ENCODE measurements at regions not wholly inside any gene's neighbourhood (a gene's known extent, or its start where the extent isn't known, plus 50 kb on each side); places are given as distances from the start of the nearest gene placed in this dataset.

DNA sequence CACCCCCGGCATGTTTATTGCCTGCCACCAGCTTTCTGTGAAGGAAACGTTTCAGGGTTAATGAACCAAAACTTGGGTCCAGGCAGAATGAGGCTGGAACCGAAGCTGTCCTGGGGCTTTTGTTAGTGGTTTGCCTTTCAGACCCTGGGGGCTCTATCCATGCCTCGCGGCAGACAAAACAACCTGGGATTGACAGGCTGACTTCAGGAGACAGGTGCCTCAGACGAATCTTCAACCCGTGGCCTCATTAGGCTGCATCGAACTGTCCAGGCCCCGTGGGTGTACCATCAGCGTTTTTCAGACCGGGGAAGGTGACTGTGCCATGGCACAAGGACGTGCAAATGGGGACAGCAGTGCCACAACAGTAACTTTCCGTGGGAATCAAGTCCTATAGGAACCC lies 259.3 kb upstream of the SHH start:
- DNase-seq (no peak), ATAC-seq (ENCODE audit: poor library complexity) (no peak)
- H3K9me3 Mint-ChIP-seq = no peaks in the 10 kb centered on the region
- CTCF ChIA-PET = no interaction called here
- H3K4me1 ChIP-seq (ENCODE audit: insufficient read depth, low read length) = no peaks in the 10 kb centered on the region
- no peaks in the 10 kb centered on the region for H3K36me3 Mint-ChIP-seq (ENCODE audit: low read depth)
- H3K9me3 ChIP-seq (ENCODE audit: control insufficient read depth in 1 of 2, insufficient read depth in 1 of 2, low read length in 2 of 2) = peaks cover 0 to 19% of the 10 kb centered on the region in 2 experiments
- intact Hi-C loops (cut with DNase I, micrococcal nuclease) = no loop called here
- no peak overlapping the region for H3K27ac Mint-ChIP-seq
- no peaks in the 10 kb centered on the region for H3K36me3 ChIP-seq (ENCODE audit: insufficient read depth, low read length)
- H3K27me3 ChIP-seq (ENCODE audit: control insufficient read depth in 1 of 2, insufficient read depth in 2 of 2, low read length in 2 of 2) = peaks cover 0 to 2% of the 10 kb centered on the region in 2 experiments
- H3K4me3 ChIP-seq (ENCODE audit: low read length) = no peak overlapping the region
- no peaks in the 10 kb centered on the region for H3K4me1 Mint-ChIP-seq (ENCODE audit: low read depth)
- no peak overlapping the region for H3K4me3 Mint-ChIP-seq
- no peak overlapping the region for H3K27ac ChIP-seq (ENCODE audit: low read depth in 1 of 2, low read length in 2 of 2)
- H3K27me3 Mint-ChIP-seq = no peaks in the 10 kb centered on the region
- POLR2A ChIA-PET = no interaction called here
- TF ChIP-seq, protein P1, sequence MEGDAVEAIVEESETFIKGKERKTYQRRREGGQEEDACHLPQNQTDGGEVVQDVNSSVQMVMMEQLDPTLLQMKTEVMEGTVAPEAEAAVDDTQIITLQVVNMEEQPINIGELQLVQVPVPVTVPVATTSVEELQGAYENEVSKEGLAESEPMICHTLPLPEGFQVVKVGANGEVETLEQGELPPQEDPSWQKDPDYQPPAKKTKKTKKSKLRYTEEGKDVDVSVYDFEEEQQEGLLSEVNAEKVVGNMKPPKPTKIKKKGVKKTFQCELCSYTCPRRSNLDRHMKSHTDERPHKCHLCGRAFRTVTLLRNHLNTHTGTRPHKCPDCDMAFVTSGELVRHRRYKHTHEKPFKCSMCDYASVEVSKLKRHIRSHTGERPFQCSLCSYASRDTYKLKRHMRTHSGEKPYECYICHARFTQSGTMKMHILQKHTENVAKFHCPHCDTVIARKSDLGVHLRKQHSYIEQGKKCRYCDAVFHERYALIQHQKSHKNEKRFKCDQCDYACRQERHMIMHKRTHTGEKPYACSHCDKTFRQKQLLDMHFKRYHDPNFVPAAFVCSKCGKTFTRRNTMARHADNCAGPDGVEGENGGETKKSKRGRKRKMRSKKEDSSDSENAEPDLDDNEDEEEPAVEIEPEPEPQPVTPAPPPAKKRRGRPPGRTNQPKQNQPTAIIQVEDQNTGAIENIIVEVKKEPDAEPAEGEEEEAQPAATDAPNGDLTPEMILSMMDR (IDR thresholded peaks at IDR 0.05) = no peak

DNA sequence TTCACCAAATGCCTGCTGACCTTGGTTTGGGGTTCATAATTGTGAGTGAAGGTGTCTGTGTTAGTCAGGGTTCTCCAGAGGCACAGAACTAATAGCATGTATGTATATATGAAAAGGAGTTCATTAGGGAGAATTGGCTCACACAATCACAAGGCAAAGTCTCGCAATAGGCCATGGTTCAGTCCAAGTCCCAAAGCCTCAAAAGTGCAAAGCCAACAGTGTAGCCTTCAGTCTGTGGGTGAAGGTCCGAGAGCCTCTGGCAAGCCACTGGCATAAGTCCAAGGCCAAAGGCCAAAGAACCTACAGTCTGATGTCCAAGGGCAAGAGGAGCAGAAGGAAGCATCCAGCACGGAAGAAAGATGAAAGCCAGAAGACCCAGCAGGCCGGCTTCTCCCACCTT lies 257.6 kb upstream of the SHH start:
- H3K36me3 ChIP-seq (ENCODE audit: insufficient read depth, low read length) = no peaks in the 10 kb centered on the region
- intact Hi-C loops (cut with DNase I, micrococcal nuclease) = no loop called here
- H3K27ac ChIP-seq (ENCODE audit: low read depth in 1 of 2, low read length in 2 of 2) = no peak overlapping the region
- TF ChIP-seq, protein P1 (IDR thresholded peaks at IDR 0.05) = no peak
- CTCF ChIA-PET = no interaction called here
- H3K27ac Mint-ChIP-seq = no peak overlapping the region
- H3K27me3 Mint-ChIP-seq = peaks cover 7% of the 10 kb centered on the region
- H3K4me1 ChIP-seq (ENCODE audit: insufficient read depth, low read length) = no peaks in the 10 kb centered on the region
- DNase-seq (no peak), ATAC-seq (ENCODE audit: poor library complexity) (no peak)
- POLR2A ChIA-PET = no interaction called here
- no peak overlapping the region for H3K4me3 ChIP-seq (ENCODE audit: low read length)
- H3K4me1 Mint-ChIP-seq (ENCODE audit: low read depth) = no peaks in the 10 kb centered on the region
- H3K27me3 ChIP-seq (ENCODE audit: control insufficient read depth in 1 of 2, insufficient read depth in 2 of 2, low read length in 2 of 2) = peaks cover 0 to 2% of the 10 kb centered on the region in 2 experiments
- H3K9me3 Mint-ChIP-seq = no peaks in the 10 kb centered on the region
- no peaks in the 10 kb centered on the region for H3K36me3 Mint-ChIP-seq (ENCODE audit: low read depth)
- no peak overlapping the region for H3K4me3 Mint-ChIP-seq
- H3K9me3 ChIP-seq (ENCODE audit: control insufficient read depth in 1 of 2, insufficient read depth in 1 of 2, low read length in 2 of 2) = peaks cover 0 to 12% of the 10 kb centered on the region in 2 experiments

DNA sequence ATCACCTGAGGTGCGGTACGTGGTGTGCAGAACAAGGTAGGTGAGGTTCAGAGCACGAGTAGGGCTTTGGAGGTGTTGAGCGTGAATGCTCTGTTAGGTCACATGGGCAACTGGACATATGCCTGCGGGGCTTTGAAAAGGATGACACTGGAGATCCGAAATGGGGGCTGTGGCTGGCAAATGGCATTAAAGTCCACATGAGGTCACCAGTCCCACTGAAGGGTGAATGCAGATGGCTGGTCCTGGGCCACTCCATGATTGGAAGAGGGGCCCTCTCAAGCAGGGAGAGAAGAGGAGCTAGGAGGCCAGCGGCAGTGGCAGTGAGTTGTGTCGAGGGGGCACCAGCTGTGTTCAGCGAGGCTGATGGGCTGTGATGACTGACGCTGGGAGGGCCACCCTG lies 254.9 kb upstream of the SHH start:
- no peaks in the 10 kb centered on the region for H3K36me3 ChIP-seq (ENCODE audit: insufficient read depth, low read length)
- H3K27ac ChIP-seq (ENCODE audit: low read depth in 1 of 2, low read length in 2 of 2) = no peak overlapping the region
- no peak overlapping the region for H3K4me3 ChIP-seq (ENCODE audit: low read length)
- no peak overlapping the region for H3K4me3 Mint-ChIP-seq
- peaks cover 7% of the 10 kb centered on the region for H3K27me3 Mint-ChIP-seq
- DNase-seq (no peak), ATAC-seq (ENCODE audit: poor library complexity) (no peak)
- no peaks in the 10 kb centered on the region for H3K9me3 Mint-ChIP-seq
- POLR2A ChIA-PET = no interaction called here
- intact Hi-C loops (cut with DNase I, micrococcal nuclease) = no loop called here
- CTCF ChIA-PET = interaction anchor here (0.5 kb wide), 1 partner anchor 127 kb away, joined by 4 read pairs; no protein-coding TSS in a partner anchor
- no peaks in the 10 kb centered on the region for H3K4me1 ChIP-seq (ENCODE audit: insufficient read depth, low read length)
- H3K36me3 Mint-ChIP-seq (ENCODE audit: low read depth) = no peaks in the 10 kb centered on the region
- TF ChIP-seq, protein P1 (IDR thresholded peaks at IDR 0.05) = no peak
- no peak overlapping the region for H3K27ac Mint-ChIP-seq
- H3K27me3 ChIP-seq (ENCODE audit: control insufficient read depth in 1 of 2, insufficient read depth in 2 of 2, low read length in 2 of 2) = no peaks in the 10 kb centered on the region
- peaks cover 0 to 15% of the 10 kb centered on the region in 2 experiments for H3K9me3 ChIP-seq (ENCODE audit: control insufficient read depth in 1 of 2, insufficient read depth in 1 of 2, low read length in 2 of 2)
- no peaks in the 10 kb centered on the region for H3K4me1 Mint-ChIP-seq (ENCODE audit: low read depth)

Data from CD4-positive, alpha-beta T cell (primary cell).